HG03432 (cell line): ENCODE measurements at regions not wholly inside any gene's neighbourhood (a gene's known extent, or its start where the extent isn't known, plus 50 kb on each side); places are given as distances from the start of the nearest gene placed in this dataset.
A peak's percentile ranks its signal among the peaks of the same experiment; 100 is the strongest.

Experiments
- ATAC-seq: cut with Tn5 transposase; IDR thresholded peaks from one replicate; pipeline ENCODE4 v1.9.1; 2021; ENCODE audit warnings: mild to moderate bottlenecking, moderate library complexity; ENCODE audit not compliant: unreplicated experiment

DNA sequence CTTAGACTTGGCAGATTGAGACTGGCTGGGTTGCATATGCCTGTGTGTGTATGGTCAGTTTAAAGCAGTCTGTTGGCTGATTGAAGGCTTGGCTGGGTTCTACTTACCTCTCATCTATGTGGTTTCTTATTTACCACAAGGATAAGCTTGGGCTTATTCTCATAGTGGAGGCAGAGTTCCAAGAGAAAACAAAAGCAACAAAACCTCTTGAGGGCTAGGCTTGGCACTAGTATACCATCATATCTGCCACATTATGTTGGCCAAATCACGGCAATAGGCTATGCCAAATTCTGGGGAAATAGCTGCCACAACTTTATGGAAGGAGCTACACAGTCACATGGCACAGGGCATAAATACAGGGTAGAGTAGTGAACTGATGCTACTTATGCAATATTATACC is 714.1 kb downstream of the CBLN4 start:
- no peak for ATAC-seq

DNA sequence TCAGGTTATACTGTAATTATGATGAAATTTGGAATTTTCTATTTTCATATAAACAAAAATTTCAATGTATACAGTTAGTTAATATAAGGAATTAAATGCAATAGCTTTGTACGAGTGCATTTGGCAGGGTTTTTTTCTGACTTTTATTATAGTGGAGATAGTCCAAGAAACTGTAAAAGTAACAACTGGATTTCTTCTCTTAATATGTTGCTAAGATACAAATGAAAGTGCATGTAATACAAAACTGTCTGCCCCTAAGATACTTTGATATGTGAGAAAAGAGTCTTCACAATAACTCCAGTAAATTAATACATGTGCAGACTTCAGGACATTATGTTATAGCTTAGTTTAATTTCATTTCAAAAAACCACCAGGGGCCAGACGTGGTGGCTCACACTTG is 721.4 kb downstream of the CBLN4 start:
- no peak for ATAC-seq

DNA sequence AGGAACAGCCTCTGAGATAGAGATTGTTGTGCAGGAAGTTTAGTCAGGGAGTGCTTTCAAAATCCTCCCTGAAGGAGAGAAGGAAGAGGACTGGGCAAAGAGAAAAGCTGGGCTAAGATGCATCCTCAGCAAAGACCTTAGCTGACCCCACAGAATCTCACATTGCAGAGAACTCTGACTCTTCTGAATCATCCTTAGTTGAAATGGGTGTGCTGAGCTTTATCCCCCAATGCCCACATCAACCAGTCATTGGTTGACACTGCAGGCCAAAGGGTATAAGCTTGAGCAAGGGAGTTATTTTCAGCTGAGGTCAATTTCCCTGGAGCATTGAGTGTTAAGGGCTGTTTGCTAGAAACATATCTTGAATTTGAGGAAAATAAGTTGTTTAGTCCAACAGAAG is 732.2 kb downstream of the CBLN4 start:
- ATAC-seq: no peak

DNA sequence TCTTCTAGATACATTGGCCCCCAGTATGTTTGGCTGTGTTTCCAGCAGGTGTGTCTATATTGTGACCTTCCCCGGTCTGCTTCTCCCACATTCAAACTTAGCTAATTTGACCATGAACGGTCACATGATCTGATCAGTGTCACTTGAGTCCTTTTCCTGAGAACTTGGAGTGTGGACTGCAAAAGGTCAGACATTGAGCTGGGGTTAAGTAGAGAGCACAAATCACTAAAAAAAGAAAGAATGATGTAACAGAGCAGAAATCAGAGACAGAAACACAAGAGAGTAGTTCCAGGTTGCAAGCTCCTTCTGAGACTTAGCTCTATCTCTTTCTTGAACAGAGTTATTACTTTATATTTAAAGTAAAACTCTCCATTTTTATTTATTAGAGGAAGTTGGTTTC is 733.9 kb downstream of the CBLN4 start:
- no peak for ATAC-seq

DNA sequence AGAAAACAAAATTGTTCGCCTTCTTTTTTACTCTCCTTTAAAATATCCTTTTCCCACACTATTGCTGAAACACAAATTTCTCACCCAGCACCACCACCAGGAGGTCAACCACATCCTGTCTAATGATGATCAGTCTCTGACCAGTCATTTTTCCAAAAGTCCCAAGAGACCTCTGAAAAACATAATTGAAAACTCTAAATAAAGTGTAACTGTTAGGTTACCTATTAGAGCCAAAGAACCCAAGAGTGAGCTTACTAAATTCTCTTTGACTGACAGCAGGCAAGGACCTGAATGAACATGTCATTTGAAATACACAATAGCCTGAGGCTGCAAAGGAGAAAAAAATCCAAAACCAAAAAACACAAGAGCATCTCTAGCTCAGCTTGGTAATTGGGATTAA is 735.4 kb downstream of the CBLN4 start:
- no peak for ATAC-seq

DNA sequence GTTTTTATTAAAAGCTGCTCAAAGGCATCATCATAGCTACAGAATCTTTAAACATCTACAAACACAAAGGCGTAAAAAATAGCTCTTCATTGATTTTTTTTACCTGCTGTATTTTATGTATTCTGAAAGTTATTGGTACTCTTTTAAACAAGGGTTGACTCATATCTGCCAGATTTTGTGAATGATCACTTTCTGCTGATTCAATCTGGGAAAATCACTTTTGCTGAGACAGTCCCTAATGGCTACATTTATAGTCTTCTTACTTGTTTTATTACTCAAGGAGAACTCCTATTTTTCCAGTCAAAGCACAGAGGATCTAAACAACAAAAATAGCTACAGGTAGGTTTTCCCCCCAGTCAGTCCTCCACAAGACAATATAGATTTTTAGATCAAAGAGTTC is 739.0 kb downstream of the CBLN4 start:
- peak; percentile 70 for ATAC-seq

DNA sequence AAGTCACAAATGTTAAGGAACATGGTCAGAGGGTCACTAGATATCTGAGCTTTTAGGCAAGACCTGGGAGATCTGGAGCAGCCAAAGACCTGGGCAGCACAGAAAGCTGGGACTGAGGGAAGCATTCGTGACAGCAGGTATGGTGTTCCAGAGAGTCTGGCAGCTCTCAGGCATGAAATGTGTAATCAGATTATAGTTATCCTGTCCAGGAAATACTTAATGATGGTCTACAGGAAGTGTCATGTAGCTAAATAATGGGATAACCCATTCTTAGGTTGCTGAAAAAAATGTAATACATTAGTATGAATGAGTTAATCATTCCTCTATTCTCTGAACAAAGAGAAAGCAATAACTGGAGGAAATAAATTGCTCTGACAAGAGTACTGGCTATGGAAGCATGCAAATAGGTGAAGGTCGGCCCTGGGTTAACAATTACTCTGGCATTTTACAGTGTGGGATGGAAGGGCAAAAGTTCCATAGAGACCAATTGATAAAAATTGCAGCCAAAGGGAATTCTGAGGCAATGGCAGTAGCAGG is 740.5 kb downstream of the CBLN4 start:
- ATAC-seq: no peak

DNA sequence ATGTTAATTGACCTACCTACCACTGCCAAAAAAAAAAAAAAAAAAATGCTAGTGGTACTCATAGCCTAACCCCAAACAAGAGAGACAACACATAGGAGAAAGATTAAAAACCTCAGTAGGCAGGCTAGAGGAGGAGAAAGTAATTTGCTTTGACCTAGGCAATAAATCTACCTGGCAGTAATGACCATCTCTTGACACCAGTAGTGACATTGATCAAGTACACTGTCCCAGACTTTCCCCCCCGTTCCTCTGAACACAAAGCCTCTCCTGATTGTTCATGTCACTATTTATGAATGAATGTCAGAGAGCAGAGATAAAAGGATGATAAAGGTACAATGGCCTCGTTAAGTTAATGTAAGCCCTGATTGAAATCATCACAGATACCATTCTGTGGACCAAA is 746.8 kb downstream of the CBLN4 start:
- no peak for ATAC-seq

DNA sequence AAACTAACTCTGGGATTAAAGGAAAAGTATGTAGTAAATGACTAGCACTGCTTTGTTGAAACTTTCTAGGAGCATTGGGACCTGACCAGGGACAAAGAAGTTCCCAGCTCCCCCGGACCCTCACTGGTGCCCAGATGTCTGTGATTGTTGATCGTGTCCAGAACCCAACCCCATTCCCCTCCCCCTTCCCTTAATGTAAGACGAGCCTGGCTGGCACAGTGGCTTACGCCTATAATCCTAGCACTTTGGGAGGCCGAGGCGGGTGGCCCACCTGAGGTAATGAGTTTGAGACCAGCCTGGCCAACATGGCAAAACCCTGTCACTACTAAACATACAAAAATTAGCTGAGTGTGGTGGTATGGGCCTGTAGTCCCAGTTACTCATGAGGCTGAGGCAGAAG is 750.3 kb downstream of the CBLN4 start:
- no peak for ATAC-seq

DNA sequence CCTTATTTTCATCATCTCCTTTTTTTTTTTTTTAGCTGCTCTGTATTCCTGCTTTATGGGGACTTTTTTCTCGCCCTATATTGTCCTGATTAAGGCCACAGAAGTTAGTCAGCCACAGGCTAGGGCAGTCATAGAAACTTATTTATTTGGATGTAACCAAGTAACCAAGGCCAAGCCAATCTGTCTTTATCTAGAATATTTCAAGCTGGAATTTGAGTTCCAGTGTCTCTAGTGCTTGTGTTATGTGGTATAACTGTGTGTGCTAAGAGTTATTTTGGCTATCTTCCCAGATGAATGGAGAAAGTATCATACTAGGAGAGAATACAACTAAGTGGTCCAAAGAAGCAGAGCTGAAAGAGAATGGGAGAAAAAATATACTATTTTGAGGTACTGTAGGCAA is 751.5 kb downstream of the CBLN4 start:
- no peak for ATAC-seq

DNA sequence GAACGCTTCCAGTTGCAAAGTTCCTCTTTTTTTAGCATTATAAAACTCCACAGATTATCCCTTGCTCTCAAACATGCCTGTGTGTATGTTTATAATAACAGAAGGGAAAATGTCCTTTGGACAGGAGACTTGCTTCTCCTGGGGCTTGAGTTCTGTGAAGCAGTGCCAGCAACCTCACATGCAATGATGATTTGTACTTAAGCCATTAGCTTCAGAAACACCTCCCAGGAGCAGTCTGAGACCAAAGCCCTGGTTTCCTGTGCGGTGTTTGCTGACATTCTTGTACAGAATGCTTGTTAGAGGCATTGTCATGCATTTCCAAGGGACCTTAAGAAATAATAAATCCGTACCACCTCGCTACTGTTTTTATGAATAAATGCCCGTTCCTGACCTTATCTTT is 752.8 kb downstream of the CBLN4 start:
- no peak for ATAC-seq

DNA sequence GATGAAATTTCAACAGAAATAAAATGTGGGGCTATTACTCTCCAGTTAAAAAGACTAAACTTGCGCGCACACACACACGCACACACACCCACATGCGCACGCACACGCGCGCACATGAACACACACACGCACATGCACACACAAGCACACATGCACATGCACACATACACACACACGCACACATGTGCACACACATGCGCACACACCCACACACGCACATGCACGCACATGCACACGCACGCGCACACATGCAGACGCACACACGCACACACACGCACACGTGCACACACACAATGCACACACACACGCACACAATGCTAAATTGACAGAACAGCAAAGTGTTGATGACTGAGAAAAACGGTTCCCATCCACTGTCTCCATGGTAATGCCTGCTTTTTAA is 754.1 kb downstream of the CBLN4 start:
- ATAC-seq: no peak

DNA sequence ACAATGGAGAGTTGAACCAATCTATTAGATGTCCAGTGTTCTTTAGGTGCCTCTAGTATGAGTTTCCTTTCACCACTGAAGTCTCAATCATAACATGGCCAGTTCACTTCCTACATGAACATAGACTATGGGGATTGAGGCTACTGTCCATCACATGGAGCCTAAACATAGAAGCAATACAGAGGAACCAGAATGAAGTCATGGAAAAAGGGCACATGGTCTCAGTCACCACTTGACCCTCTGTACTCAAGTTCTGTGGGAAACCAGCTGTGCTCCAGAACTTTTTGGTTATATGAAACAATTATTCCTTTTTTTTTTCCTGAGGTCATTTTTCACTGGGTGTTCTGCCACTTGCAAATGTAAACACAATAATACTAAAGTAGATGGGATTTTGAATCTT is 762.5 kb downstream of the CBLN4 start:
- no peak for ATAC-seq

DNA sequence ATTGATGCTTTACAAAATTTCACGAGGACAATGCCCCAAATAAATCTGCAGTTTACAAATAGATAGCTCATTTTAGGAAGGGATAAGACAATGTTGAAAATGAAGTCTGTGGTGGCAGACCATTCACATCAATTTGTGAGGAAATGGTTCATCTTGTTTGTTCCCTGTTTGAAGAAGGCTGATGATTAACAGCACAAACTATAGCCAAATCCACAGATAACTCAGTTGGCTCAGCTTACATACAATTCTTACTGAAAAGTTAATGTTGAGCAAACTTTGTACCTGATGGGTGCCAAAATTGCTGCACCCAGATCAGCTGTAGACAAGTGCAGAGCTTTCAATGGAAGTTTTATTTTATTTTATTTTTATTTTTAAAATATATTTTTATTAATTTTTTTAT is 763.9 kb downstream of the DOK5 start:
- ATAC-seq: no peak

DNA sequence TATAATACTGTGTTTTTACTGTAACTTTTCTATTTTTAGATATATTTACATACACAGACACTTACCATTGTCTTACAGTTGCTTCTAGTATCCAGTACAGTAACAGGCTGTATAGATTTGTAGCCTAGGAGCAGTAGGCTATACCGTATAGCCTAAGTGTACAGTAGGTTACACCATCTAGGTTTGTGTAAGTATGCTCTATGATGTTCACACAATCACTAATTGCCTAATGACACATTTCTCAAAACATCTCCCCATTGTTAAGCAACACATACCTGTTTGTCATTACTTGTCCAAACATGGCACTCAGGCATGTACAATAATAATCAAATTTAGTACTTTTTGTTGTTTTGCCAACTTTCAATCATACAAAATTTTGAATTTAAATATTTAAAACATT is 757.3 kb downstream of the DOK5 start:
- no peak for ATAC-seq

DNA sequence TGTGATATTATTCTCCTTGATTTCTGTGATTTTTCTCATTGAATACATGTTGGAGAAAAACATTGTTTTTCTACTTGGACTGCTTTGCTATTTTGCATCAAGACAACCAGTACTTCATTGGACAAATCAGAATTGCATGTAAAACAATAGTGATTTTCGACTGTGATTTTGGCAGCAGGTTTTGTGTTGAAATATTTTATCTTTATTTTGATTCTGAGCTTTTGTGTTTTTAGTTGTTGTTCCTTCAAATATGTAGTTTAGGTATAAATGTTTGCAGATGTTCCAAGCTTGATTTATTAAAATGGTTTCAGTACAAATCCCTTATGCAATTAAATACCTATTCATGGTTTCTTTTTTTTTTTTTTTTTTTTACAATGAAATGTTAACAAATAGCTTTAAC is 754.1 kb downstream of the DOK5 start:
- no peak for ATAC-seq

DNA sequence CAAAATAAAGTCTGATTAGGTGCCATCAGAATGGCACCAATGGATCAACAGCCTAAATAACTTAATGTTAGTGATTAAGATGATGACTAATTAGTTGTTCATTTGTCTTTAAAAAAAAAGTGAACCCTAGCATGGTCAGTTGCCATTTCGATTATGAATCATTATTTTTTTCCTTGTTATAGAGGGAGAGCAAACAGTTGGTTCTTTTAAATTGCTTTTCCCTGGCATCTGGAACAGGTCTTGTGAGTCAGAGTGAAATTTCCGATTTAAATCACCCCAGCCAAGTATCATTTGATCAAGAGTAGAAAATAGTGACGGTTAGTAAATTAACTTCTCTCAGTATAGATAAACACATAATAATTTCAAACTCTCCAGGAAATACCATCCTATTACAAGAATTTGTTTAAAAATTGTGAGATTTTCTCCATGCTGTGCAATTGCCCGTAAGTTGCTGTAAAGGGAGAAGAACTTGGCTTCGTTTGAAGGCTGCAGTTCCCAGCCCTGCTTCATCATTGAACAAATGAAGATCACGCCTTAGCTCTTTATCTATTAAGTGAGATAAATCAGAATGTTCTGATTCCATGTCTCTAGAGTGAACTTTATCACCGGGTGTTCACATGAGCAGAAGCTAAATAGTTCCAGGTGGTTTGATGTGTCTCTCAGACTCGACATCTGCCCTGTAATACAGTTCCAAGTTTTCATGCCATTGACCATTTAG is 741.3 kb downstream of the DOK5 start:
- ATAC-seq: no peak

DNA sequence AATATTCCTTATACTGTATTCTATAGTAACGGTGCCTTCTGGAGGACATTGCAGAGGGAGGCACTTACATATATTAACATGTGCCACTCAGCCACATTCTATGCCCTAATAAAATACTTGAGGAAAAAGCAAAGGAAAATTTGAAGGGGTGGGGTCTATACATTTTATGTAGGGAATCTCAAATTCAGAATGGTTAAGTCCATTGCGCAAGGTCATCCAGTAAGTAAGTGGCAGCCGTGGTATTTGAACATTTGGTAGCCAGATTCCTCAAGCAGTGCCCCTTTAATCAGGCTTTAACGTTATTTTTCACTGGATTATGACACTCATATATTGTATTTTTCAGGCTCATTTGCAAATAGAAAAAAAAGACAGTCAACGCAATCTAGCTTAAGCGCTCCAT is 738.3 kb downstream of the DOK5 start:
- no peak for ATAC-seq

DNA sequence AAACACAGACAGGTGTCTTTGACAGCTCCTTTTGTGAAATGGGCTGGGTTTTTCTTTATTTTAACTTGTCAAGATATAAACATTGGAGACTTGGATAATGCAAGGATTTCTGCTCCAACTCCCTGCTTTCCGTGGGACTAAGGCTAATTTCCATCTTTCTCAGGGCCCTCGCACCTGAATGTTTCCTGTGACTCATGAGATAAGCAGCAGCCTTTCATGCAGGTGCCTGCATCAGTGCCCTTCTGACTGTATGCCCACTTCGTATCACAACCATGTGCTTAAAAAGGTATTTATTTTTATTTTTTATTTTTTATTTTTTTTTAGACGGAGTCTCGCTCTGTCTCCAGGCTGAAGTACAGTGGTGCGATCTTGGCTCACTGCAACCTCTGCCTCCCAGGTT is 736.1 kb downstream of the DOK5 start:
- no peak for ATAC-seq

DNA sequence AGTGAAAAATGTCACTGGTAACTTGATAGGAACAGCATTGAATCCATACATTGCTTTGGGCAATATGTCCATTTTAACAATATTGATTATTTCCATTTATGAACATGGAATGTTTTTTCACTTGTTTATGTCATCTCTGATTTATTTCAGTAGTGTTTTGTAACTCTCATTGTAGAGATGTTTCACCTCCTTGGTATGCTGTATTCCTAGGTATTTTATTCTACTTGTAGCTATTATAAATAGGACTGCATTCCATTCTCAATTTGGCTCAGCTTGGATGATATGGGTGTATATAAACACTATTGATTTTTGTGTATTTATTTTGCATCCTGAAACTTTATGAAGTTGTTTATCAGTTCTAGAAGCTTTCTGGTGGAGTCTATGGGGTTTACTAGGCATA is 730.3 kb downstream of the DOK5 start:
- no peak for ATAC-seq

DNA sequence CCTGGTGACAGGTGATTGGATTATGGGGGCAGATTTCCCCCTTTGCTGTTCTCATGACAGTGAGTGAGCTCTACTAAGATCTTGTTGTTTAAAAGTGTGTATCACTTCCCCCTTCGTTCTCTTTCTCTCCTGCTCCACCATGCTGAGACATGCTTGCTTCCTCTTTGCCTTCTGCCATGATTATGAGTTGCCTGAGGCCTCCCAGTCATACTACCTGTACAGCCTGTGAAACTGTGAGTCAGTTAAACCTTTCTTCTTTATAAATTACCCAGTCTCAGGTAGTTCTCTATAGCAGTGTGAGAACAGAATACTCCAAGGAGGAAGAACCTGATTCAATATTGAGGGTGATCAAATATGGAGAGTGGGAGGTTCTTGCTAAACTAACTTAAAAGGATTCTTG is 724.9 kb downstream of the DOK5 start:
- ATAC-seq: no peak

DNA sequence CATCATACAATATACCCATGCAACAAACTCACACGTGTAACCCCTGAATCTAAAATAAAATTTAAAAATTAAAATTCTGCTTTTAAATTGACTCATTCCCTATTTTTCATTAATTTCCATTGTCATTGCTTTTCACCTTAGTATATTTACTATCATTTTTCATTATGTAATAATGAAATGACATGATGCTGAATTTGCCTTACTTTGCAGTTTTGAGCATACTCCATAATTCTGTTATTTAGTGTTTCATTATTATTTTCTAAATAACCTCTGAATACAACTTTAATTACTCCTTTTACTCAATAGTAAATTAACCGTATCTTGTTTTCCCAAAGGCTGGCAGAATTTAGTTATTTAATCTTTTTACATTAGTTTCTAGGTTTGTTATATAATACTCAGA is 719.6 kb downstream of the DOK5 start:
- no peak for ATAC-seq

DNA sequence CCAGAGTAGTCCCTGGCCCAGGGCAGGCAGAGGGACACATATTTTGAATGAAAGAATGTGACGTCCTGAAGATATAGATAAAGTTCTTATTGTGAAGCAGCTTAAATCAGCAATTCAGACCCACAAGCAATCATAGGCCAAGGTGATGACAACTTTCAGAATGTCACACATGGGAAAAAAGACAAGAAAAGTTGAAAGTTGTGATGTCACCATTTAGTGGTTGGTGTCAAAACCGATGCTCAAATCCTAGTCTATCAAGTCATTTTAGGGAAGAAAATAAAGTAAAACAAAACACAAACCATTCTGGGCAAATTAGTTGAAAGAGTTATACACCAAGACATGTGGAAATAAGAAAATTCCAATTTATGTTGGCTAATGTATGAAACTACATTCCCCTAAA is 710.8 kb downstream of the DOK5 start:
- ATAC-seq: no peak
